Right atrium auricular region (tissue), 2 donors: ENCODE measurements at regions not wholly inside any gene's neighbourhood (a gene's known extent, or its start where the extent isn't known, plus 50 kb on each side); places are given as distances from the start of the nearest gene placed in this dataset.

Source experiments
- DNase-seq: peaks from one replicate; pipeline ENCODE4 v3.0.0-alpha.2; 2019; ENCODE audit warnings: low spot score
- H3K27ac ChIP-seq, 2 donors: fragments of 200-600 bp; sonication (generic); 1 replicate in 1 of 2; 2 replicates in 1 of 2; pipeline ENCODE4 v1.5.1; 2016 to 2019
- H3K27me3 ChIP-seq, 2 donors: fragments of 200-600 bp; sonication (generic); one replicate each; pipeline versions ENCODE4 v1.5.1 to v1.6.0; 2017 to 2019
- H3K36me3 ChIP-seq: fragments of 200-600 bp; sonication (generic); one replicate; pipeline ENCODE4 v1.5.1; 2016
- H3K4me1 ChIP-seq, 2 donors: fragments of 200-600 bp; sonication (generic); one replicate each; pipeline versions ENCODE4 v1.5.1 to v1.6.0; 2017 to 2019
- H3K4me3 ChIP-seq, 2 donors: fragments of 200-600 bp; sonication (generic); 1 replicate in 1 of 2; 2 replicates in 1 of 2; pipeline ENCODE4 v1.5.1; 2017 to 2019; ENCODE audit warnings: mild to moderate bottlenecking in 1 of 2, moderate library complexity in 1 of 2
- H3K9me3 ChIP-seq, 2 donors: fragments of 200-600 bp; sonication (generic); one replicate each; pipeline ENCODE4 v1.5.1; 2019
- CTCF ChIP-seq, 2 donors: fragments of 200-600 bp; sonication (generic); IDR thresholded peaks; one replicate each; pipeline ENCODE4 v1.5.1; 2019; ENCODE audit warnings: antibody characterized with exemption in 2 of 2

GRCh38 chr2:52192656-52193055 is 1160.7 kb upstream of the NRXN1 start:
- Histone ChIP-seq H3K27ac (no peak overlapping the region), H3K27me3 (no peaks in the 10 kb centered on the region), H3K9me3 (no peaks in the 10 kb centered on the region), H3K4me1 (no peaks in the 10 kb centered on the region), H3K4me3 (no peak overlapping the region), H3K36me3 (no peaks in the 10 kb centered on the region)
- TF ChIP-seq CTCF (IDR thresholded peaks at IDR 0.05), result no peak
- no peak for DNase-seq

- DNase-seq, result no peak
- TF ChIP-seq CTCF (IDR thresholded peaks at IDR 0.05), result no peak
- Histone ChIP-seq H3K4me3 (no peak overlapping the region), H3K36me3 (no peaks in the 10 kb centered on the region), H3K4me1 (no peaks in the 10 kb centered on the region), H3K9me3 (no peaks in the 10 kb centered on the region), H3K27ac (no peak overlapping the region), H3K27me3 (no peaks in the 10 kb centered on the region)
These were observed 1149.1 kb upstream of the NRXN1 start for GRCh38 chr2:52181080-52181479.

- no peaks in the 10 kb centered on the region for H3K9me3 ChIP-seq
- H3K36me3 ChIP-seq, result no peaks in the 10 kb centered on the region
- no peak for DNase-seq
- TF ChIP-seq CTCF (IDR thresholded peaks at IDR 0.05), result no peak
- H3K4me1 ChIP-seq, result no peaks in the 10 kb centered on the region
- no peak overlapping the region for H3K27ac ChIP-seq
- no peak overlapping the region for H3K4me3 ChIP-seq
- no peaks in the 10 kb centered on the region for H3K27me3 ChIP-seq
These were observed 1146.9 kb upstream of the NRXN1 start for GRCh38 chr2:52178845-52179244.

- no peaks in the 10 kb centered on the region for H3K36me3 ChIP-seq
- H3K27ac ChIP-seq, result no peak overlapping the region
- no peaks in the 10 kb centered on the region for H3K4me1 ChIP-seq
- no peak overlapping the region for H3K4me3 ChIP-seq
- H3K27me3 ChIP-seq, result no peaks in the 10 kb centered on the region
- H3K9me3 ChIP-seq, result no peaks in the 10 kb centered on the region
- no peak for DNase-seq
- TF ChIP-seq CTCF (IDR thresholded peaks at IDR 0.05), result no peak
These were observed 1113.1 kb upstream of the NRXN1 start for GRCh38 chr2:52145005-52145404.

- TF ChIP-seq CTCF (IDR thresholded peaks at IDR 0.05), result no peak
- Histone ChIP-seq H3K27me3 (no peaks in the 10 kb centered on the region), H3K9me3 (no peaks in the 10 kb centered on the region), H3K36me3 (no peaks in the 10 kb centered on the region), H3K4me3 (no peak overlapping the region), H3K4me1 (no peaks in the 10 kb centered on the region), H3K27ac (no peak overlapping the region)
- no peak for DNase-seq
These were observed 1112.7 kb upstream of the NRXN1 start for GRCh38 chr2:52144590-52144989.

- H3K36me3 ChIP-seq, result no peaks in the 10 kb centered on the region
- no peaks in the 10 kb centered on the region for H3K27me3 ChIP-seq
- no peak for TF ChIP-seq CTCF (IDR thresholded peaks at IDR 0.05)
- H3K9me3 ChIP-seq, result no peaks in the 10 kb centered on the region
- no peak for DNase-seq
- no peaks in the 10 kb centered on the region for H3K4me1 ChIP-seq
- no peak overlapping the region for H3K4me3 ChIP-seq
- H3K27ac ChIP-seq, result no peak overlapping the region
These were observed 1109.1 kb upstream of the NRXN1 start for GRCh38 chr2:52141076-52141475.
